MM.1S (cell line): ENCODE measurements at regions not wholly inside any gene's neighbourhood (a gene's known extent, or its start where the extent isn't known, plus 50 kb on each side); places are given as distances from the start of the nearest gene placed in this dataset.

Experiments
- DNase-seq: peaks from one replicate; pipeline ENCODE4 v3.0.0-alpha.2; 2015
- H2AFZ ChIP-seq: fragments of 300-600 bp; sonication (generic); 2 replicates; pipeline ENCODE4 v1.6.0; 2016; ENCODE audit warnings: antibody characterized with exemption, low read length
- H3F3A ChIP-seq: fragments of 300-600 bp; sonication (generic); 2 replicates; pipeline ENCODE4 v1.6.1; 2016; ENCODE audit warnings: mild to moderate bottlenecking, antibody characterized with exemption, low read length, moderate library complexity, mixed read lengths; ENCODE audit not compliant: insufficient read depth
- H3K27ac ChIP-seq: fragments of 300-600 bp; sonication (generic); 2 replicates; pipeline ENCODE4 v1.5.1; 2016; ENCODE audit warnings: mild to moderate bottlenecking, low read length
- H3K27me3 ChIP-seq: fragments of 300-600 bp; sonication (generic); replicated peaks from 2 replicates; pipeline ENCODE4 v1.6.0; 2016; ENCODE audit warnings: low read length; ENCODE audit not compliant: insufficient read depth
- H3K36me3 ChIP-seq: fragments of 300-600 bp; sonication (generic); replicated peaks from 2 replicates; pipeline ENCODE4 v1.6.1; 2016; ENCODE audit warnings: mild to moderate bottlenecking, low read length, mixed read lengths; ENCODE audit not compliant: insufficient read depth
- H3K4me1 ChIP-seq: fragments of 300-600 bp; sonication (generic); 2 replicates; pipeline ENCODE4 v1.6.1; 2016; ENCODE audit warnings: low read length, mixed read lengths
- H3K4me2 ChIP-seq: fragments of 300-600 bp; sonication (generic); 2 replicates; pipeline ENCODE4 v1.6.0; 2016; ENCODE audit warnings: low read depth, low read length
- H3K4me3 ChIP-seq: fragments of 300-600 bp; sonication (generic); 2 replicates; pipeline ENCODE4 v1.5.1; 2016; ENCODE audit warnings: low read length, mixed read lengths
- H3K79me2 ChIP-seq: fragments of 300-600 bp; sonication (generic); 2 replicates; pipeline ENCODE4 v1.6.1; 2016; ENCODE audit warnings: mixed run types, low read length, mixed read lengths
- H3K9ac ChIP-seq: fragments of 300-600 bp; sonication (generic); 2 replicates; pipeline ENCODE4 v1.6.1; 2016; ENCODE audit warnings: low read length, mixed read lengths
- H3K9me2 ChIP-seq: fragments of 300-600 bp; sonication (generic); replicated peaks from 2 replicates; pipeline ENCODE4 v1.6.1; 2016; ENCODE audit warnings: mild to moderate bottlenecking, low read length, mixed read lengths; ENCODE audit not compliant: insufficient read depth
- H3K9me3 ChIP-seq: fragments of 300-600 bp; sonication (generic); replicated peaks from 2 replicates; pipeline ENCODE4 v1.6.1; 2016; ENCODE audit warnings: mild to moderate bottlenecking, low read length, mixed read lengths; ENCODE audit not compliant: insufficient read depth
- H4K20me1 ChIP-seq: fragments of 300-600 bp; sonication (generic); 2 replicates; pipeline ENCODE4 v1.6.1; 2016; ENCODE audit warnings: mild to moderate bottlenecking, low read length, moderate library complexity, mixed read lengths; ENCODE audit not compliant: insufficient read depth
- EZH2 ChIP-seq: fragments of 300-600 bp; sonication (generic); optimal IDR thresholded peaks from 2 replicates; pipeline ENCODE3; 2017; ENCODE audit warnings: low read depth, mild to moderate bottlenecking, antibody characterized with exemption, low read length, mixed read lengths
- EZH2phosphoT487 ChIP-seq: fragments of 300-600 bp; sonication (generic); IDR thresholded peaks from 2 replicates; pipeline ENCODE4 v1.6.1; 2018; ENCODE audit warnings: antibody characterized with exemption, low read length
- TF ChIP-seq, protein P1 (sequence below): fragments of 300-600 bp; sonication (generic); IDR thresholded peaks from 2 replicates; pipeline ENCODE4 v1.5.1; 2016; ENCODE audit warnings: antibody characterized with exemption, low read length, mixed read lengths

DNA sequence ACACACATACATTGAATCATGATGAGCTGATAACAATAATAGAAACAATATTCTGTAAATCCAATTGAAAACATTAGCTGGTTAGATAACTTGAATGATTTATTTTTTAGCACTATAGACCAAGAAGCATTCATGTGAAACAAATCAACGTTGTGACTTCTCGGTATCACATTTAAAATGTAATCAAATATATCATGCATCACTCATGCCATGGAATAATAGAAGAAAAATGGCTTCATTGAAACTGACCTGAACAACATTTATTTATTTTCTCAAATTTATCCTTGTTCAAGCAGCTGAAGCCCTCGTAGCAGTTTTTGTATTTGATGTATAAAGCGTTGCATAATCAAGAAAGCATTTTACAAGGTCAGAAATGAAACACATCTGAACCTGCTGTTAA lies 299.6 kb upstream of the CDH18 start:
- Histone ChIP-seq H3K4me3 (no peak overlapping the region), H3F3A (no peaks in the 10 kb centered on the region), H3K79me2 (no peaks in the 10 kb centered on the region), H4K20me1 (no peaks in the 10 kb centered on the region), H3K27ac (no peak overlapping the region), H2AFZ (no peak overlapping the region), H3K36me3 (no peaks in the 10 kb centered on the region), H3K4me2 (no peak overlapping the region), H3K9me2 (no peaks in the 10 kb centered on the region), H3K9me3 (no peaks in the 10 kb centered on the region), H3K4me1 (no peaks in the 10 kb centered on the region), H3K27me3 (no peaks in the 10 kb centered on the region), H3K9ac (no peak overlapping the region)
- no peak for DNase-seq
- TF ChIP-seq, protein P1, sequence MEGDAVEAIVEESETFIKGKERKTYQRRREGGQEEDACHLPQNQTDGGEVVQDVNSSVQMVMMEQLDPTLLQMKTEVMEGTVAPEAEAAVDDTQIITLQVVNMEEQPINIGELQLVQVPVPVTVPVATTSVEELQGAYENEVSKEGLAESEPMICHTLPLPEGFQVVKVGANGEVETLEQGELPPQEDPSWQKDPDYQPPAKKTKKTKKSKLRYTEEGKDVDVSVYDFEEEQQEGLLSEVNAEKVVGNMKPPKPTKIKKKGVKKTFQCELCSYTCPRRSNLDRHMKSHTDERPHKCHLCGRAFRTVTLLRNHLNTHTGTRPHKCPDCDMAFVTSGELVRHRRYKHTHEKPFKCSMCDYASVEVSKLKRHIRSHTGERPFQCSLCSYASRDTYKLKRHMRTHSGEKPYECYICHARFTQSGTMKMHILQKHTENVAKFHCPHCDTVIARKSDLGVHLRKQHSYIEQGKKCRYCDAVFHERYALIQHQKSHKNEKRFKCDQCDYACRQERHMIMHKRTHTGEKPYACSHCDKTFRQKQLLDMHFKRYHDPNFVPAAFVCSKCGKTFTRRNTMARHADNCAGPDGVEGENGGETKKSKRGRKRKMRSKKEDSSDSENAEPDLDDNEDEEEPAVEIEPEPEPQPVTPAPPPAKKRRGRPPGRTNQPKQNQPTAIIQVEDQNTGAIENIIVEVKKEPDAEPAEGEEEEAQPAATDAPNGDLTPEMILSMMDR, result no peak
- TF ChIP-seq EZH2phosphoT487 (no peak), EZH2 (no peak)

DNA sequence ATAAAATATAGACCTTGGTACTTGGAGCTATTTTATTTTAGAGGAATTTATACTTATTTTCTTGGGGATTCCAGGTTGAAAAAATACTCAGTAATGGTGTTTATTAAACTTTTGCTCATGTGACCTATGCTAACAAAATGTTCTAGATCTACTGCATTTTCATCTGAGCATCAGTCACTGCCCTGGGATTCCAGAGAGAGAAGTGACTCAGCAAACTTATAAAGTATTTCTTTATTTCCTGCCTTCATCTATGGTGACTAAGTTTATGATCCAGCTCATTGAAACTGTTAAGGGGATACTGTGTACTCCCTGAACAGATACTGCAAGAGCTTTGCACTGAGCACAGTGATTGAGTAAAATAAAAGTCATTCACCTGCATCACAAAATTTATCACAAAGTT lies 298.5 kb upstream of the CDH18 start:
- H2AFZ ChIP-seq, result no peak overlapping the region
- TF ChIP-seq, protein P1, result no peak
- TF ChIP-seq EZH2phosphoT487 (no peak), EZH2 (no peak)
- no peaks in the 10 kb centered on the region for H4K20me1 ChIP-seq
- H3K9ac ChIP-seq, result no peak overlapping the region
- no peak overlapping the region for H3K27ac ChIP-seq
- no peaks in the 10 kb centered on the region for H3K4me1 ChIP-seq
- H3K4me2 ChIP-seq, result no peak overlapping the region
- H3K4me3 ChIP-seq, result no peak overlapping the region
- no peaks in the 10 kb centered on the region for H3F3A ChIP-seq
- no peak for DNase-seq
- H3K36me3 ChIP-seq, result no peaks in the 10 kb centered on the region
- no peaks in the 10 kb centered on the region for H3K9me2 ChIP-seq
- no peaks in the 10 kb centered on the region for H3K9me3 ChIP-seq
- no peaks in the 10 kb centered on the region for H3K79me2 ChIP-seq
- no peaks in the 10 kb centered on the region for H3K27me3 ChIP-seq

DNA sequence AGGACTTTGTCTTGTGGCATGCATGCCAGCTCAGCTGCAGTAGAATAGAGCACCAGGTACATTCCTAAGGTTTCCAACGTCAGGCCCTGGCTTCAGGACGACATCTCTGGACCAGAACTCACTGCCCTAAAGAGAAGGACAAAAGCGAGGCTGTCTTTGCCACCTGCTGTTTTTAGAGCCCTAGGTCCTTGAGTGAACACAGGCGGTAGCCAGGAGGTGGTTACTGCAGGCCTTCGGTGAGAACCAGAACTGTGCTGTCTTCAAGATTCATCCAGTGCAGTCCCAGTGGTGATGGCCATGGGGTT lies 288.9 kb upstream of the CDH18 start:
- TF ChIP-seq, protein P1, result no peak
- TF ChIP-seq EZH2, result no peak
- no peak for TF ChIP-seq EZH2phosphoT487
- no peak for DNase-seq
- Histone ChIP-seq H3K9ac (no peak overlapping the region), H2AFZ (no peak overlapping the region), H3K27me3 (no peaks in the 10 kb centered on the region), H4K20me1 (no peaks in the 10 kb centered on the region), H3K9me3 (no peaks in the 10 kb centered on the region), H3K4me3 (no peak overlapping the region), H3K36me3 (no peaks in the 10 kb centered on the region), H3K27ac (no peak overlapping the region), H3K9me2 (no peaks in the 10 kb centered on the region), H3K4me1 (no peaks in the 10 kb centered on the region), H3K79me2 (no peaks in the 10 kb centered on the region), H3K4me2 (no peak overlapping the region), H3F3A (no peaks in the 10 kb centered on the region)
